HEK293 (cell line): ENCODE measurements at regions not wholly inside any gene's neighbourhood (a gene's known extent, or its start where the extent isn't known, plus 50 kb on each side); places are given as distances from the start of the nearest gene placed in this dataset.

ENCODE experiments used
- CTCF ChIA-PET: fragments of 350-600 bp; formaldehyde crosslinking; extraction: SDS; loops from one replicate; lab custom pipeline; 2021; ENCODE audit warnings: antibody characterized with exemption; lab: Yijun Ruan, JAX
- POLR2A ChIA-PET: fragments of 300-600 bp; formaldehyde crosslinking; extraction: SDS; loops from one replicate; lab custom pipeline; 2020; ENCODE audit warnings: antibody characterized with exemption, inconsistent platforms; lab: Yijun Ruan, JAX
- H3K27ac ChIP-seq: fragments of 200-500 bp; sonication (Bioruptor generic); 2 replicates; pipeline ENCODE4 v1.5.1; 2014; ENCODE audit warnings: low read depth, low read length, control low read depth, inconsistent platforms; ENCODE audit errors: extremely low read depth
- H3K36me3 ChIP-seq, 2 experiments: fragments of 200-500 bp in 1 of 2; sonication (Bioruptor generic) in 1 of 2; 1 replicate in 1 of 2; 2 replicates in 1 of 2; pipeline ENCODE4 v1.5.1; 2014 to 2017; ENCODE audit warnings: inconsistent platforms in 2 of 2, low read length in 2 of 2; ENCODE audit not compliant: control insufficient read depth in 2 of 2, insufficient read depth in 1 of 2
- H3K4me1 ChIP-seq: fragments of 200-500 bp; sonication (Bioruptor generic); 2 replicates; pipeline ENCODE4 v1.5.1; 2014; ENCODE audit warnings: mild to moderate bottlenecking, low read length, inconsistent platforms; ENCODE audit not compliant: control insufficient read depth, insufficient read depth
- H3K4me3 ChIP-seq: 2 replicates; pipeline ENCODE4 v1.5.1; 2011; ENCODE audit warnings: low read depth, mild to moderate bottlenecking, control low read depth, low read length, moderate library complexity
- H3K9me3 ChIP-seq: fragments of 200-500 bp; sonication (Bioruptor generic); 2 replicates; pipeline ENCODE4 v1.5.1; 2014; ENCODE audit warnings: low read depth, low read length, inconsistent platforms; ENCODE audit not compliant: control insufficient read depth, insufficient read depth
- CTCF ChIP-seq: fragments of 450-650 bp; formaldehyde crosslinking; IDR thresholded peaks from 2 replicates; pipeline ENCODE4 v1.5.1; 2016; ENCODE audit warnings: missing biosample characterization, missing genetic modification characterization
- EGR2 ChIP-seq: fragments of 450-650 bp; formaldehyde crosslinking; IDR thresholded peaks from 2 replicates; pipeline ENCODE4 v1.5.1; 2016; ENCODE audit warnings: low read depth, missing biosample characterization, missing genetic modification characterization
- ELK4 ChIP-seq: IDR thresholded peaks from 2 replicates; pipeline ENCODE4 v1.6.1; 2011; ENCODE audit warnings: mild to moderate bottlenecking, low read depth, low read length, borderline replicate concordance
- HOXC10 ChIP-seq: sonication (generic); formaldehyde crosslinking; IDR thresholded peaks from 2 replicates; pipeline ENCODE4 v1.8.1; 2023; ENCODE audit warnings: mild to moderate bottlenecking, missing genetic modification reagents
- PRDM6 ChIP-seq: fragments of 450-650 bp; formaldehyde crosslinking; IDR thresholded peaks from 2 replicates; pipeline ENCODE4 v1.5.1; 2017; ENCODE audit warnings: missing biosample characterization, missing genetic modification characterization
- YY2 ChIP-seq: fragments of 450-650 bp; formaldehyde crosslinking; IDR thresholded peaks from 2 replicates; pipeline ENCODE4 v1.5.1; 2016; ENCODE audit warnings: missing biosample characterization, missing genetic modification characterization
- ZBTB6 ChIP-seq: fragments of 450-650 bp; formaldehyde crosslinking; IDR thresholded peaks from 2 replicates; pipeline ENCODE4 v1.5.1; 2017; ENCODE audit warnings: missing biosample characterization, missing genetic modification characterization
- ZEB2 ChIP-seq: fragments of 450-650 bp; formaldehyde crosslinking; IDR thresholded peaks from 2 replicates; pipeline ENCODE4 v1.5.1; 2016; ENCODE audit warnings: missing biosample characterization, missing genetic modification characterization
- ZFHX2 ChIP-seq: fragments of 450-650 bp; formaldehyde crosslinking; conservative IDR thresholded peaks from 2 replicates; pipeline ENCODE4 v1.5.1; 2016; ENCODE audit warnings: missing biosample characterization, missing genetic modification characterization
- ZNF114 ChIP-seq: fragments of 450-650 bp; formaldehyde crosslinking; IDR thresholded peaks from 2 replicates; pipeline ENCODE4 v1.5.0; 2017; ENCODE audit warnings: missing biosample characterization, missing genetic modification characterization
- ZNF146 ChIP-seq: fragments of 450-650 bp; formaldehyde crosslinking; IDR thresholded peaks from 2 replicates; pipeline ENCODE4 v1.5.1; 2016; ENCODE audit warnings: missing biosample characterization, missing genetic modification characterization
- ZNF19 ChIP-seq: fragments of 450-650 bp; formaldehyde crosslinking; IDR thresholded peaks from 2 replicates; pipeline ENCODE4; 2016; ENCODE audit warnings: missing biosample characterization, missing genetic modification characterization, low read depth
- ZNF223 ChIP-seq: fragments of 450-650 bp; formaldehyde crosslinking; IDR thresholded peaks from 2 replicates; pipeline ENCODE4 v1.5.1; 2016; ENCODE audit warnings: missing biosample characterization, missing genetic modification characterization
- ZNF341 ChIP-seq: fragments of 450-650 bp; formaldehyde crosslinking; IDR thresholded peaks from 2 replicates; pipeline ENCODE4; 2016; ENCODE audit warnings: low read depth, missing biosample characterization, missing genetic modification characterization
- ZNF391 ChIP-seq: fragments of 450-650 bp; formaldehyde crosslinking; IDR thresholded peaks from 2 replicates; pipeline ENCODE4 v1.5.1; 2016; ENCODE audit warnings: low read depth, missing biosample characterization, missing genetic modification characterization, borderline replicate concordance
- ZNF404 ChIP-seq: fragments of 450-650 bp; formaldehyde crosslinking; IDR thresholded peaks from 2 replicates; pipeline ENCODE4 v1.5.1; 2017; ENCODE audit warnings: missing biosample characterization, missing genetic modification characterization
- ZNF449 ChIP-seq: fragments of 450-650 bp; formaldehyde crosslinking; IDR thresholded peaks from 2 replicates; pipeline ENCODE4 v1.5.1; 2017; ENCODE audit warnings: missing biosample characterization, mild to moderate bottlenecking, missing genetic modification characterization, moderate library complexity
- ZNF488 ChIP-seq: fragments of 450-650 bp; formaldehyde crosslinking; IDR thresholded peaks from 2 replicates; pipeline ENCODE4 v1.5.1; 2016; ENCODE audit warnings: missing biosample characterization, missing genetic modification characterization
- ZNF621 ChIP-seq: fragments of 450-650 bp; formaldehyde crosslinking; IDR thresholded peaks from 2 replicates; pipeline ENCODE4 v1.5.1; 2017; ENCODE audit warnings: missing biosample characterization, missing genetic modification characterization
- ZNF658 ChIP-seq: fragments of 450-650 bp; formaldehyde crosslinking; IDR thresholded peaks from 2 replicates; pipeline ENCODE4; 2016; ENCODE audit warnings: missing biosample characterization, missing genetic modification characterization
- ZNF704 ChIP-seq: fragments of 450-650 bp; formaldehyde crosslinking; IDR thresholded peaks from 2 replicates; pipeline ENCODE4 v1.5.1; 2016; ENCODE audit warnings: missing biosample characterization, missing genetic modification characterization
- ZNF843 ChIP-seq: fragments of 450-650 bp; formaldehyde crosslinking; IDR thresholded peaks from 2 replicates; pipeline ENCODE4 v1.5.1; 2016; ENCODE audit warnings: missing biosample characterization, missing genetic modification characterization

GRCh38 chr1:70871790-70872189 is 175.8 kb downstream of the PTGER3 start:
- H3K27ac ChIP-seq: no peak overlapping the region
- H3K4me3 ChIP-seq: no peak overlapping the region
- ChIA-PET POLR2A (no interaction called here), CTCF (no interaction called here)
- H3K36me3 ChIP-seq: no peaks in the 10 kb centered on the region
- no peaks in the 10 kb centered on the region for H3K9me3 ChIP-seq
- TF ChIP-seq EGR2 (tag by site-specific recombination) (no peak), ZEB2 (tag by site-specific recombination) (no peak), ZNF223 (tag by site-specific recombination) (no peak), ZNF146 (tag by site-specific recombination) (no peak)
- H3K4me1 ChIP-seq: no peaks in the 10 kb centered on the region

- H3K36me3 ChIP-seq: no peaks in the 10 kb centered on the region
- H3K4me1 ChIP-seq: no peaks in the 10 kb centered on the region
- no peak overlapping the region for H3K4me3 ChIP-seq
- no peak overlapping the region for H3K27ac ChIP-seq
- no peaks in the 10 kb centered on the region for H3K9me3 ChIP-seq
- TF ChIP-seq ZNF19: no peak
- TF ChIP-seq ZFHX2 (tag by site-specific recombination): no peak
- TF ChIP-seq YY2 (tag by site-specific recombination): no peak
- no peak for TF ChIP-seq ZNF704 (tag by site-specific recombination)
- TF ChIP-seq ELK4: no peak
- no peak for TF ChIP-seq ZNF391 (tag by site-specific recombination)
- TF ChIP-seq, all 188 proteins: peak for 0
- POLR2A ChIA-PET: no interaction called here
- CTCF ChIA-PET: no interaction called here
Observed at GRCh38 chr1:70874063-70874462, 173.6 kb downstream of the PTGER3 start.

- CTCF ChIA-PET: no interaction called here
- Histone ChIP-seq H3K4me1 (no peaks in the 10 kb centered on the region), H3K36me3 (no peaks in the 10 kb centered on the region), H3K9me3 (no peaks in the 10 kb centered on the region), H3K4me3 (no peak overlapping the region), H3K27ac (no peak overlapping the region)
- no peak for TF ChIP-seq ZNF621 (tag by site-specific recombination)
- no peak for TF ChIP-seq ZNF341 (tag by site-specific recombination)
- no peak for TF ChIP-seq ZNF114
- TF ChIP-seq ZNF404 (tag by site-specific recombination): no peak
- TF ChIP-seq CTCF (tag by site-specific recombination): no peak
- no peak for TF ChIP-seq HOXC10
- TF ChIP-seq ZNF843: no peak
- no peak for TF ChIP-seq ZNF658
- no peak for TF ChIP-seq ZNF449 (tag by site-specific recombination)
- no peak for TF ChIP-seq ZNF488 (tag by site-specific recombination)
- TF ChIP-seq PRDM6: no peak
- TF ChIP-seq ZBTB6: no peak
- POLR2A ChIA-PET: no interaction called here
Observed at GRCh38 chr1:70874818-70875217, 172.8 kb downstream of the PTGER3 start.
